HL-60 (cell line): ENCODE measurements at regions not wholly inside any gene's neighbourhood (a gene's known extent, or its start where the extent isn't known, plus 50 kb on each side); places are given as distances from the start of the nearest gene placed in this dataset.

Source experiments
- DNase-seq, 2 experiments: peaks; one replicate each; pipeline ENCODE4 v3.0.0-alpha.2; 2010 to 2020; ENCODE audit warnings: low read depth in 1 of 2, low spot score in 1 of 2
- H3K27ac ChIP-seq: fragments of 250-450 bp; sonication (Bioruptor Pico); replicated peaks from 2 replicates; pipeline ENCODE4 v1.5.1; 2020; ENCODE audit warnings: mild to moderate bottlenecking, moderate library complexity
- H3K27me3 ChIP-seq: fragments of 250-450 bp; sonication (Bioruptor Pico); 2 replicates; pipeline ENCODE4 v1.5.1; 2021; ENCODE audit warnings: mild to moderate bottlenecking, moderate library complexity; ENCODE audit not compliant: insufficient read depth, poor library complexity, severe bottlenecking
- H3K4me3 ChIP-seq: replicated peaks from 2 replicates; pipeline ENCODE4 v1.5.1; 2011; ENCODE audit warnings: mild to moderate bottlenecking, control low read depth, low read length; ENCODE audit not compliant: insufficient read depth
- GABPA ChIP-seq: IDR thresholded peaks from 2 replicates; pipeline ENCODE4 v1.6.1; 2012; ENCODE audit warnings: low read depth
- POLR2AphosphoS5 ChIP-seq: IDR thresholded peaks from 2 replicates; pipeline ENCODE4 v1.6.1; 2012; ENCODE audit warnings: low read depth
- SPI1 ChIP-seq: IDR thresholded peaks from 2 replicates; pipeline ENCODE4 v1.6.1; 2012; ENCODE audit warnings: low read depth, mild to moderate bottlenecking, borderline replicate concordance
- TF ChIP-seq, protein P1 (sequence below): IDR thresholded peaks from 2 replicates; pipeline ENCODE4 v1.6.1; 2012; ENCODE audit warnings: low read depth; ENCODE audit not compliant: insufficient replicate concordance
- TF ChIP-seq, protein P2 (sequence below): IDR thresholded peaks from one replicate; pipeline ENCODE4 v1.5.1; 2011; ENCODE audit warnings: low read length, control low read depth, inconsistent platforms; ENCODE audit not compliant: insufficient read depth

DNA sequence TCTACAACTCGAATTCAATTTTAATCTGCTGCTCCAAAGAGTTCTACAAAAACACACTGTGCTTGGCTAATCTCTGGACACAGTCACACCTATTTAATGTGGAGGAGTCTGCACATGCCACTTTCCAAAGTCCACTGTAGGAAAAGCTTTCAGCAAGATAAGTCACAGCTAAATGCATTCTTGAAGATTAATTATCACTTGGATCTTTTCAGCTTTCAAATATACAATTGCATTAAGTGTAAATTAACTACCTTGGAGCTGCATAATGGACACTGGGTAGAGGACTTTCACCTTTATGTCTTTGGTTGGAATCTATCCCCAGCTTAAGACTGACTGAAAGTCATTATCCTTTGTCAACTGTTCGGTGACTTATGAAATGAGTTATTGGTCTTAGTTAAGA lies 565.1 kb downstream of the PIK3C3 start:
- no peak for DNase-seq
- H3K27ac ChIP-seq = no peak overlapping the region
- peaks cover 4% of the 10 kb centered on the region for H3K27me3 ChIP-seq
- no peak for TF ChIP-seq POLR2AphosphoS5
- no peak for TF ChIP-seq GABPA
- TF ChIP-seq, protein P1, sequence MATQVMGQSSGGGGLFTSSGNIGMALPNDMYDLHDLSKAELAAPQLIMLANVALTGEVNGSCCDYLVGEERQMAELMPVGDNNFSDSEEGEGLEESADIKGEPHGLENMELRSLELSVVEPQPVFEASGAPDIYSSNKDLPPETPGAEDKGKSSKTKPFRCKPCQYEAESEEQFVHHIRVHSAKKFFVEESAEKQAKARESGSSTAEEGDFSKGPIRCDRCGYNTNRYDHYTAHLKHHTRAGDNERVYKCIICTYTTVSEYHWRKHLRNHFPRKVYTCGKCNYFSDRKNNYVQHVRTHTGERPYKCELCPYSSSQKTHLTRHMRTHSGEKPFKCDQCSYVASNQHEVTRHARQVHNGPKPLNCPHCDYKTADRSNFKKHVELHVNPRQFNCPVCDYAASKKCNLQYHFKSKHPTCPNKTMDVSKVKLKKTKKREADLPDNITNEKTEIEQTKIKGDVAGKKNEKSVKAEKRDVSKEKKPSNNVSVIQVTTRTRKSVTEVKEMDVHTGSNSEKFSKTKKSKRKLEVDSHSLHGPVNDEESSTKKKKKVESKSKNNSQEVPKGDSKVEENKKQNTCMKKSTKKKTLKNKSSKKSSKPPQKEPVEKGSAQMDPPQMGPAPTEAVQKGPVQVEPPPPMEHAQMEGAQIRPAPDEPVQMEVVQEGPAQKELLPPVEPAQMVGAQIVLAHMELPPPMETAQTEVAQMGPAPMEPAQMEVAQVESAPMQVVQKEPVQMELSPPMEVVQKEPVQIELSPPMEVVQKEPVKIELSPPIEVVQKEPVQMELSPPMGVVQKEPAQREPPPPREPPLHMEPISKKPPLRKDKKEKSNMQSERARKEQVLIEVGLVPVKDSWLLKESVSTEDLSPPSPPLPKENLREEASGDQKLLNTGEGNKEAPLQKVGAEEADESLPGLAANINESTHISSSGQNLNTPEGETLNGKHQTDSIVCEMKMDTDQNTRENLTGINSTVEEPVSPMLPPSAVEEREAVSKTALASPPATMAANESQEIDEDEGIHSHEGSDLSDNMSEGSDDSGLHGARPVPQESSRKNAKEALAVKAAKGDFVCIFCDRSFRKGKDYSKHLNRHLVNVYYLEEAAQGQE = no peak
- TF ChIP-seq SPI1 = no peak
- TF ChIP-seq, protein P2, sequence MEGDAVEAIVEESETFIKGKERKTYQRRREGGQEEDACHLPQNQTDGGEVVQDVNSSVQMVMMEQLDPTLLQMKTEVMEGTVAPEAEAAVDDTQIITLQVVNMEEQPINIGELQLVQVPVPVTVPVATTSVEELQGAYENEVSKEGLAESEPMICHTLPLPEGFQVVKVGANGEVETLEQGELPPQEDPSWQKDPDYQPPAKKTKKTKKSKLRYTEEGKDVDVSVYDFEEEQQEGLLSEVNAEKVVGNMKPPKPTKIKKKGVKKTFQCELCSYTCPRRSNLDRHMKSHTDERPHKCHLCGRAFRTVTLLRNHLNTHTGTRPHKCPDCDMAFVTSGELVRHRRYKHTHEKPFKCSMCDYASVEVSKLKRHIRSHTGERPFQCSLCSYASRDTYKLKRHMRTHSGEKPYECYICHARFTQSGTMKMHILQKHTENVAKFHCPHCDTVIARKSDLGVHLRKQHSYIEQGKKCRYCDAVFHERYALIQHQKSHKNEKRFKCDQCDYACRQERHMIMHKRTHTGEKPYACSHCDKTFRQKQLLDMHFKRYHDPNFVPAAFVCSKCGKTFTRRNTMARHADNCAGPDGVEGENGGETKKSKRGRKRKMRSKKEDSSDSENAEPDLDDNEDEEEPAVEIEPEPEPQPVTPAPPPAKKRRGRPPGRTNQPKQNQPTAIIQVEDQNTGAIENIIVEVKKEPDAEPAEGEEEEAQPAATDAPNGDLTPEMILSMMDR = no peak
- no peak overlapping the region for H3K4me3 ChIP-seq

DNA sequence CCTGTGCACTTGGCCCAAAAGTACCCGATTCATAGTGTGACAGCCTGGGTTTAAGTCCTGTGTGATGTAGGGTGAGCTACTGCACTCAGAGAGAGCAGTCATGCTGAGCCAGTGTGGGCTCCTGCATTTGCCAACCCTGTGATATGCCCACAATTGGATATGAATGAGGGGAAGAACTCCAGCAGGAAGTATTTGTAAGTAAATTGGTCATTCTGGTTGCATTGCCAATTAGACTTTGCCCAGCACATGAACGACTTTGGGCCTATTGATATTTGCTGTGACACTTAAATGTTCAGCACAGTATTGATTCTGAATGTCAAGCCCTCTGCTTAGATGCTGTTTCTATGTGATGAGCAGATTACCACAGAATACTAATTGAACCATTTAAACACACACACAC lies 570.9 kb downstream of the PIK3C3 start:
- peaks cover 4% of the 10 kb centered on the region for H3K27me3 ChIP-seq
- TF ChIP-seq, protein P1 = no peak
- no peak for TF ChIP-seq GABPA
- TF ChIP-seq, protein P2 = no peak
- no peak overlapping the region for H3K27ac ChIP-seq
- no peak overlapping the region for H3K4me3 ChIP-seq
- no peak for DNase-seq

DNA sequence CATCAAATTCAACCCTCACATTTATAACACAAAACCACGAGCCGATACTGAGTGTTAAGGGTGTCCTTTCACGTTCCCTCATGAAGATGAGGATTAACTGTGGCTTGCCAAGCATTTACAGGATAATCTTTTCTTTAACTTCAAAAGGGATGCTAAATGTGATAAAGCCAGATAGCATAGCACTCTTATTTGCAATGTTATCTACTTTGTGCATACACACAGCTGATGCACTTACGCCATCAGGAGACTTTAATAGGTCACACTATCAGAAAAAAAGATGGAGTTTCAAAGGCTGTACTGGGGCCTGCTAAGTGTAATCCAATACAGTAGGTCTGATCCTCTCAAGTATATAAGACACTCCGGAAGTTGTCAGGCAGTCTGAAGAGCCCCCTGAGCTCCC lies 572.7 kb downstream of the PIK3C3 start:
- TF ChIP-seq GABPA (no peak), POLR2AphosphoS5 (no peak), SPI1 (no peak)
- TF ChIP-seq, protein P1 = no peak
- TF ChIP-seq, protein P2 = no peak
- H3K27ac ChIP-seq = no peak overlapping the region
- peaks cover 4% of the 10 kb centered on the region for H3K27me3 ChIP-seq
- H3K4me3 ChIP-seq = no peak overlapping the region
- no peak for DNase-seq
